ENCODE measurements at regions not wholly inside any gene's neighbourhood (a gene's known extent, or its start where the extent isn't known, plus 50 kb on each side); places are given as distances from the start of the nearest gene placed in this dataset.

DNA sequence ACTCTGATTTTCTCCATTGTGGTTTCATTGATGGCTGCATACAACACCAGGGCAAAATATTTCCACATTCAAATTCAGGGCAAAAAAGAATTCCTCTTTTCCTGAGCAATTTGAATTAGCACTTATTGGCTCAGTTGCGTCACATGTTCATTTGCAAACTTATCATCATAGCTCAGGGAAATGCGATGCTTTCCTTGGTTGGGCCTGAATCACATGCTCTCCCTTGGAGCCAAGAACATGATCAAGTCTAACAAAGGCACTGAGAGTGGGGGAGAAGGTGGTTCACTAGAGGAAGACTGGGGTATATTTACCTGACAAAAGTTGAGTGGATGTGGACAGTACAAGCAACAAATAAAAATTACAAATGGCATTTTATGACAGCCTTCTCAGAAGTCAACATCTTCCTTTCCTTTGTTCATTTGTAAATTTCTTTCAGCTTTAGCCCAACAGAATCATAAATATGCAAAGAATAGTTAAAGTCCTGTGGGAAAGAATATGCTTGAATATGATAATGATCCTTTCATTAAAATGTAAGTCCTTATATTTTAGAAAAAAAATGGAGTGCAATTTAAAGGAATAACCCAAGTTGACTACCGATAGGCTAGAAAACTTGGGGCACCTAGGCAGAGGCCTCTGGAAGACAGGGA, 277.2 kb downstream of the NEDD1 start:
- Mint-ChIP-seq H3K27ac (no peak overlapping the region), H3K4me3 (no peak overlapping the region), H3K27me3 (no peaks in the 10 kb centered on the region), H3K36me3 (no peaks in the 10 kb centered on the region), H3K9me3 (peaks cover 0 to 3% (median 2%) of the 10 kb centered on the region in 7 donors), H3K4me1 (no peaks in the 10 kb centered on the region)
- no peak overlapping the region for H3K27ac ChIP-seq (ENCODE audit: insufficient read depth, low read length, poor library complexity, severe bottlenecking)
- H3K9me3 ChIP-seq (ENCODE audit: control insufficient read depth in 2 of 2, low read length in 2 of 2), result no peaks in the 10 kb centered on the region
- H3K4me3 ChIP-seq (ENCODE audit: low read depth, low read length), result no peak overlapping the region
- H3K4me1 ChIP-seq (ENCODE audit: control insufficient read depth, insufficient read depth, low read length, poor library complexity, severe bottlenecking), result no peaks in the 10 kb centered on the region
- H3K36me3 ChIP-seq (ENCODE audit: control insufficient read depth, insufficient read depth, low read length), result no peaks in the 10 kb centered on the region
- DNase-seq, result no peak
- ATAC-seq (ENCODE audit: low read depth in 2 of 2), result no peak
- no peaks in the 10 kb centered on the region for H3K27me3 ChIP-seq (ENCODE audit: control insufficient read depth, insufficient read depth, low read length)

GRCh38 chr12:97185567-97185966, 277.0 kb upstream of the RMST start:
- Mint-ChIP-seq H3K36me3 (no peaks in the 10 kb centered on the region), H3K4me3 (no peak overlapping the region), H3K27me3 (no peaks in the 10 kb centered on the region), H3K9me3 (peaks cover 0 to 7% (median 2%) of the 10 kb centered on the region in 7 donors), H3K27ac (no peak overlapping the region), H3K4me1 (no peaks in the 10 kb centered on the region)
- DNase-seq (no peak), ATAC-seq (ENCODE audit: low read depth in 2 of 2) (no peak)
- no peaks in the 10 kb centered on the region for H3K9me3 ChIP-seq (ENCODE audit: control insufficient read depth in 2 of 2, low read length in 2 of 2)
- H3K4me1 ChIP-seq (ENCODE audit: control insufficient read depth, insufficient read depth, low read length, poor library complexity, severe bottlenecking), result no peaks in the 10 kb centered on the region
- H3K4me3 ChIP-seq (ENCODE audit: low read depth, low read length), result no peak overlapping the region
- no peak overlapping the region for H3K27ac ChIP-seq (ENCODE audit: insufficient read depth, low read length, poor library complexity, severe bottlenecking)
- no peaks in the 10 kb centered on the region for H3K27me3 ChIP-seq (ENCODE audit: control insufficient read depth, insufficient read depth, low read length)
- H3K36me3 ChIP-seq (ENCODE audit: control insufficient read depth, insufficient read depth, low read length), result no peaks in the 10 kb centered on the region

- Histone ChIP-seq H3K27me3 (ENCODE audit: control insufficient read depth, insufficient read depth, low read length) (no peaks in the 10 kb centered on the region), H3K9me3 (ENCODE audit: control insufficient read depth in 2 of 2, low read length in 2 of 2) (no peaks in the 10 kb centered on the region), H3K4me3 (ENCODE audit: low read depth, low read length) (no peak overlapping the region), H3K4me1 (ENCODE audit: control insufficient read depth, insufficient read depth, low read length, poor library complexity, severe bottlenecking) (no peaks in the 10 kb centered on the region), H3K36me3 (ENCODE audit: control insufficient read depth, insufficient read depth, low read length) (no peaks in the 10 kb centered on the region), H3K27ac (ENCODE audit: insufficient read depth, low read length, poor library complexity, severe bottlenecking) (no peak overlapping the region)
- DNase-seq (no peak), ATAC-seq (ENCODE audit: low read depth in 2 of 2) (no peak)
- no peak overlapping the region for H3K4me3 Mint-ChIP-seq
- H3K27me3 Mint-ChIP-seq, result peaks cover 4% of the 10 kb centered on the region
- H3K4me1 Mint-ChIP-seq, result no peaks in the 10 kb centered on the region
- H3K9me3 Mint-ChIP-seq, result peaks cover 3 to 7% (median 5%) of the 10 kb centered on the region in 7 donors
- no peak overlapping the region for H3K27ac Mint-ChIP-seq
- no peaks in the 10 kb centered on the region for H3K36me3 Mint-ChIP-seq
Measured at GRCh38 chr12:97194546-97194945, 268.1 kb upstream of the RMST start.

- Histone ChIP-seq H3K27me3 (ENCODE audit: control insufficient read depth, insufficient read depth, low read length) (no peaks in the 10 kb centered on the region), H3K4me3 (ENCODE audit: low read depth, low read length) (no peak overlapping the region), H3K9me3 (ENCODE audit: control insufficient read depth in 2 of 2, low read length in 2 of 2) (no peaks in the 10 kb centered on the region), H3K27ac (ENCODE audit: insufficient read depth, low read length, poor library complexity, severe bottlenecking) (no peak overlapping the region), H3K4me1 (ENCODE audit: control insufficient read depth, insufficient read depth, low read length, poor library complexity, severe bottlenecking) (no peaks in the 10 kb centered on the region), H3K36me3 (ENCODE audit: control insufficient read depth, insufficient read depth, low read length) (no peaks in the 10 kb centered on the region)
- Mint-ChIP-seq H3K27ac (no peak overlapping the region), H3K27me3 (peaks cover 4% of the 10 kb centered on the region), H3K4me3 (no peak overlapping the region), H3K9me3 (peaks cover 1 to 9% (median 3%) of the 10 kb centered on the region in 7 donors), H3K36me3 (no peaks in the 10 kb centered on the region), H3K4me1 (no peaks in the 10 kb centered on the region)
- ATAC-seq (ENCODE audit: low read depth in 2 of 2), result no peak
- DNase-seq, result no peak
Measured at GRCh38 chr12:97200181-97200580, 262.4 kb upstream of the RMST start.

GRCh38 chr12:97203408-97203807, 259.2 kb upstream of the RMST start:
- Histone ChIP-seq H3K4me1 (ENCODE audit: control insufficient read depth, insufficient read depth, low read length, poor library complexity, severe bottlenecking) (no peaks in the 10 kb centered on the region), H3K27me3 (ENCODE audit: control insufficient read depth, insufficient read depth, low read length) (no peaks in the 10 kb centered on the region), H3K27ac (ENCODE audit: insufficient read depth, low read length, poor library complexity, severe bottlenecking) (no peak overlapping the region), H3K36me3 (ENCODE audit: control insufficient read depth, insufficient read depth, low read length) (no peaks in the 10 kb centered on the region), H3K4me3 (ENCODE audit: low read depth, low read length) (no peak overlapping the region), H3K9me3 (ENCODE audit: control insufficient read depth in 2 of 2, low read length in 2 of 2) (no peaks in the 10 kb centered on the region)
- DNase-seq, result no peak
- H3K27ac Mint-ChIP-seq, result no peak overlapping the region
- no peaks in the 10 kb centered on the region for H3K4me1 Mint-ChIP-seq
- ATAC-seq (ENCODE audit: low read depth in 2 of 2), result no peak
- H3K4me3 Mint-ChIP-seq, result no peak overlapping the region
- no peaks in the 10 kb centered on the region for H3K36me3 Mint-ChIP-seq
- peaks cover 0 to 12% (median 4%) of the 10 kb centered on the region in 7 donors for H3K9me3 Mint-ChIP-seq
- peaks cover 4% of the 10 kb centered on the region for H3K27me3 Mint-ChIP-seq

DNA sequence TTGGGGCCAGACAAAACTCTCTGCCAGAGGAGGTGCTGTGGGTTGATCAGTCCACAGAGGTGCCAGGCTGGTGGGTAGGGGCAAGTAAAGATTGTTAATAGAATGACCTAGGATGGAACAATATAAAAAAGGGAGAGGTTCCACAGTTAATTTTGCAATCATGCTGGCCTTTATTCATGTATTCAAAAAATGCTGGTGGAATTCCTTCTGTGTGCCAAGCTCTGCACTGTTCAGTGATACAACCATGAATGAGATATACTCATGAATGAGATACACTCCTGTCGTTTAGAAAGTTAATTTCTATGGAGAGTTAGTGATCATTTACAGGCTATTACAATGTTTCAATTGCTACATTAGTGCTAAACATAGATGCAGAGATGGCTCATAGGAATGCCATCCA, 252.6 kb upstream of the RMST start:
- Mint-ChIP-seq H3K36me3 (no peaks in the 10 kb centered on the region), H3K9me3 (peaks cover 0 to 4% (median 4%) of the 10 kb centered on the region in 7 donors), H3K4me3 (no peak overlapping the region), H3K4me1 (no peaks in the 10 kb centered on the region), H3K27me3 (peaks cover 4% of the 10 kb centered on the region), H3K27ac (no peak overlapping the region)
- Histone ChIP-seq H3K27me3 (ENCODE audit: control insufficient read depth, insufficient read depth, low read length) (no peaks in the 10 kb centered on the region), H3K9me3 (ENCODE audit: control insufficient read depth in 2 of 2, low read length in 2 of 2) (no peaks in the 10 kb centered on the region), H3K27ac (ENCODE audit: insufficient read depth, low read length, poor library complexity, severe bottlenecking) (no peak overlapping the region), H3K4me3 (ENCODE audit: low read depth, low read length) (no peak overlapping the region), H3K36me3 (ENCODE audit: control insufficient read depth, insufficient read depth, low read length) (no peaks in the 10 kb centered on the region), H3K4me1 (ENCODE audit: control insufficient read depth, insufficient read depth, low read length, poor library complexity, severe bottlenecking) (no peaks in the 10 kb centered on the region)
- DNase-seq (no peak), ATAC-seq (ENCODE audit: low read depth in 2 of 2) (no peak)

DNA sequence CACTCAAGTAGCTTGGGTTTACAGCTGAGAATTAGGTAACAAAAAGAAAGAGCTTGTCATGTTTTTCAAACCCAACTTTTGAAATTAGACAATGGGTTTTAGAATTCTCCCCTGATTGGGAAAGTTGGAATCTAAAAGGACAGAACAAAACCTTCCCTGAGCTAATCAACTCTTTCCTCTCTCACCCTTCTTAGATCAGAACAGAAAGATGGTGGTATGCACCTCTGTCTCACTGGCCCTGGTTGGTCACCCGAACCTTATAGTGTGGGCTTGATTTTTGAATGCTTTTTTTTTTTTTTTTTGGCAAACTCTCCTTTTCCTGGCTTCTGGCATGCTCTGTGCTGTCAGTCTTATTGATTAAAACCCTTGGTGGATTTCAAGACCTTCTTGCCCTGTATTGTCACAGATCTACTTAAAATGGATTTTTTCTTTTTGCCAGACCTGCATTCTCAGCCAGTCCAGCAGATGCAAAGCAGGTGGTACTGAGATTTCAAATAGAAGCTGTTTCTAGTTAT, 251.1 kb upstream of the RMST start:
- no peaks in the 10 kb centered on the region for H3K27me3 ChIP-seq (ENCODE audit: control insufficient read depth, insufficient read depth, low read length)
- H3K4me3 ChIP-seq (ENCODE audit: low read depth, low read length), result no peak overlapping the region
- Mint-ChIP-seq H3K36me3 (no peaks in the 10 kb centered on the region), H3K27ac (no peak overlapping the region), H3K27me3 (peaks cover 4% of the 10 kb centered on the region), H3K4me1 (no peaks in the 10 kb centered on the region), H3K4me3 (no peak overlapping the region), H3K9me3 (peaks cover 0 to 4% (median 0%) of the 10 kb centered on the region in 7 donors)
- no peaks in the 10 kb centered on the region for H3K36me3 ChIP-seq (ENCODE audit: control insufficient read depth, insufficient read depth, low read length)
- no peaks in the 10 kb centered on the region for H3K9me3 ChIP-seq (ENCODE audit: control insufficient read depth in 2 of 2, low read length in 2 of 2)
- no peak overlapping the region for H3K27ac ChIP-seq (ENCODE audit: insufficient read depth, low read length, poor library complexity, severe bottlenecking)
- H3K4me1 ChIP-seq (ENCODE audit: control insufficient read depth, insufficient read depth, low read length, poor library complexity, severe bottlenecking), result no peaks in the 10 kb centered on the region
- DNase-seq (no peak), ATAC-seq (ENCODE audit: low read depth in 2 of 2) (no peak)

GRCh38 chr12:97216848-97217247, 245.8 kb upstream of the RMST start:
- H3K36me3 Mint-ChIP-seq, result no peaks in the 10 kb centered on the region
- no peak overlapping the region for H3K4me3 Mint-ChIP-seq
- H3K27me3 ChIP-seq (ENCODE audit: control insufficient read depth, insufficient read depth, low read length), result no peaks in the 10 kb centered on the region
- no peaks in the 10 kb centered on the region for H3K27me3 Mint-ChIP-seq
- H3K27ac Mint-ChIP-seq, result no peak overlapping the region
- no peak for ATAC-seq (ENCODE audit: low read depth in 2 of 2)
- H3K9me3 Mint-ChIP-seq, result peaks cover 0 to 6% (median 2%) of the 10 kb centered on the region in 7 donors
- no peaks in the 10 kb centered on the region for H3K36me3 ChIP-seq (ENCODE audit: control insufficient read depth, insufficient read depth, low read length)
- DNase-seq, result no peak
- H3K9me3 ChIP-seq (ENCODE audit: control insufficient read depth in 2 of 2, low read length in 2 of 2), result no peaks in the 10 kb centered on the region
- H3K4me1 Mint-ChIP-seq, result no peaks in the 10 kb centered on the region
- no peak overlapping the region for H3K27ac ChIP-seq (ENCODE audit: insufficient read depth, low read length, poor library complexity, severe bottlenecking)
- H3K4me1 ChIP-seq (ENCODE audit: control insufficient read depth, insufficient read depth, low read length, poor library complexity, severe bottlenecking), result no peaks in the 10 kb centered on the region
- H3K4me3 ChIP-seq (ENCODE audit: low read depth, low read length), result no peak overlapping the region

Measured in CD4-positive, CD25-positive, alpha-beta regulatory T cell (primary cell).